Stimulated activated memory B cell treated with anti-CD40 and anti-IgM and Interleukin-4, amounts not matched to agents 10 μg/mL and 1 μg/mL and 100 μg/mL, for 72 hours (primary cell): ENCODE measurements at regions not wholly inside any gene's neighbourhood (a gene's known extent, or its start where the extent isn't known, plus 50 kb on each side); places are given as distances from the start of the nearest gene placed in this dataset.

Experiments
- ATAC-seq: fragments of 150-1000 bp; cut with Tn5 transposase; 2 replicates; pipeline ENCODE4 v1.10.0; 2021
- H3K27ac Mint-ChIP-seq: one replicate; pipeline ENCODE4 v1.8.0; 2022; ENCODE audit warnings: mild to moderate bottlenecking, mixed read lengths
- H3K27me3 Mint-ChIP-seq: one replicate; pipeline ENCODE4 v1.8.0; 2022; ENCODE audit warnings: mixed read lengths
- H3K36me3 Mint-ChIP-seq: one replicate; pipeline ENCODE4 v1.8.0; 2022; ENCODE audit warnings: mixed read lengths
- H3K4me1 Mint-ChIP-seq: one replicate; pipeline ENCODE4 v1.8.0; 2022; ENCODE audit warnings: mixed read lengths
- H3K4me3 Mint-ChIP-seq: one replicate; pipeline ENCODE4 v1.8.0; 2022; ENCODE audit warnings: mild to moderate bottlenecking, moderate library complexity, mixed read lengths
- H3K9me3 Mint-ChIP-seq: one replicate; pipeline ENCODE4 v1.8.0; 2022; ENCODE audit warnings: mixed read lengths

DNA sequence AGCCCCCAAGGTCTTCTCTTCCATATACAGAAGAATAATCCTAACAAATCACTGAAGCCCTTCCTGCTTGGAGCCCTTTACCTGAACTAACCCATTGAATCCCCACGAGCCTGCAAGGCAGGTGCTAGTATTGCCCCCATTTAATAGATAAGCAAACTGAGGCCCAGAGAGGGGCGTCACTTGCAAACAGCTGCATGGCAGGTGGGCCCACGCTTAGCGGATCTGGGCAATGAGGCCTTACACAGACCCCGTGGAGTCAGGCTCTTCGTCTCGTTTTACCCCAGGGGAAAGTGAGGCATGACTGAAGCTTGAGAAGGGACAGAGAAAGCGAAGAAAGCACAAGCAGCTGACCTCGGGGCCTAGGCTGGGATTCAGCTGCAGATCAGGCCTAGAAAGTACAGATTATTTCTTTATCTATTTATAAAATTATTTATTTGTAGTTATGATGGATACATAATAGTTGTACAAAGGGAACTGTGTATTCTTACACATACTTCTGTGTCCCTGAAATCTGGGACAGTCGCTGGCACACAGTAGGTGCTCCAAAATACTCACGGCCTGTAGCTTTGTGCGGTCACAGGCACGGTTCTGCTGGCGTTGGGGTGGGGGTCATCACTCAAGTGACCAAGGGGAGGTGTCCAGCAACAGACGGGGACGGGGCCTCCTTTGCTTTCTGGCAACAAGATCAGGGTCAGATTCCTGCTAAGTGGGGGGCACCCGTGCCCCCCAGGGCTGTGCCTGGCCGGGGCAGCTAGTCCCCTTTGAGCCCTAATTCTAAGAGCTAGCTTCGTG is 223.2 kb upstream of the GSE1 start:
- no peak overlapping the region for H3K27ac Mint-ChIP-seq
- H3K4me1 Mint-ChIP-seq, result no peaks in the 10 kb centered on the region
- no peaks in the 10 kb centered on the region for H3K36me3 Mint-ChIP-seq
- peaks cover 45% of the 10 kb centered on the region for H3K27me3 Mint-ChIP-seq
- H3K4me3 Mint-ChIP-seq, result no peak overlapping the region
- no peak for ATAC-seq
- peaks cover 10% of the 10 kb centered on the region for H3K9me3 Mint-ChIP-seq

DNA sequence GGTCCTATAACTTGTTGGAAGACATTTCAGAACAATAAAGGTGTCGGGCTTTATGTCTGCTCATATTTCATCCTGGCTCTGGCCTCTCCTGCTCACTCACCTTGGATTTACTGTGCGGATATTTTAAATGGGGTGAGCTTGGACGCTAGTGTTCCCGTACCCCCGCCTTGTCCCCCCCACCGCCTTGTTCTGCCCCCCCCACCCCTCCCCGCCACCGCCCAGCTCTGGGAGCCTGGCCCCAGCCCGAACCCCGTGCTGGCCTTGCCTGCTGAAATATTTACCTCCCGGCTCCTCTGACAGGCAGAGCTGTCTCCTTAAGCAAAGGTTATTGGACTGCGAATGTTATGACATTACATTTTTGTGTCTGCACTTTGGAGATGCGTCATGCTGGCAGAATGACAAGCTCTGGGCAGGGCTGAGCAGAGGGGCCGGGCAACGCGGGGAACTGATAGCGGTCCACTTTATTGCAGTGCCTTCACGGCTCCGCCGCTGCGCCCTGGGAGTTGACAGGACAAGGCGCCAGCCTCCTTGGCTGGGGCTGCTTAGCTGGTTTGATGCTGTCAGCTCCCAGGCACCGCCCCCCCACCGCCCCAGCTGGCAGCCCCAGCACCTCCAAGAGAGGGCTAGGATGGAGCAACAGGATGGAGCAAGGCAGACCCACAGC is 222.5 kb upstream of the GSE1 start:
- no peaks in the 10 kb centered on the region for H3K36me3 Mint-ChIP-seq
- peaks cover 10% of the 10 kb centered on the region for H3K9me3 Mint-ChIP-seq
- ATAC-seq, result no peak

DNA sequence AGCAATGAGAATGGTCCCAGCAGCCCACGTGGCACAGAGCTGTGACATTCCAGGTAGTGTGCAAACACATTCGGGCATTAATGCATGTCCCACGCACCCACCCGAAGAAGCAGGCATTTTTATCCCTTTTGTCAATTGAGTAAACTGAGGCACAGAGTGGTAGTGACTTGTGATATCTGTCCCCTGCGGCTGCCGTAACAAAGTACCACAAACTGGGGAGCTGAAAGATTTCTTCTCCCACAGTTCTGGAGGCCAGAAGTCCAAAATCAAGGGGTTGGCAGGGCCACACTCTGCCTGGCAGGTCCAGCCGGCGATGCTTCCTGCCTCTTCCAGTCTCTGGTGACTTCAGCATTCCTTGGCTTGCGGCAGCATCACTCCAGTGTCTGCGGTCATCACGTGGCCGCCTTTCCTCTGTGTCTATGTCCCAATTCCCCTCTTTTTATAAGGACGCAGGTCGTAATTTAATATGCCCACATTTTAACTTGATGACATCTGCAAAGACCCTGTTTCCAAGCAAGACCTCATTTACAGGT is 221.9 kb upstream of the GSE1 start:
- Mint-ChIP-seq H3K27ac (no peak overlapping the region), H3K9me3 (peaks cover 10% of the 10 kb centered on the region), H3K4me3 (no peak overlapping the region), H3K27me3 (peaks cover 47% of the 10 kb centered on the region), H3K4me1 (no peaks in the 10 kb centered on the region), H3K36me3 (no peaks in the 10 kb centered on the region)
- ATAC-seq, result no peak

More for the DNA sequence above, 222.5 kb upstream of the GSE1 start:
- H3K4me1 Mint-ChIP-seq, result no peaks in the 10 kb centered on the region
- no peak overlapping the region for H3K4me3 Mint-ChIP-seq
- no peak overlapping the region for H3K27ac Mint-ChIP-seq
- H3K27me3 Mint-ChIP-seq, result peaks cover 49% of the 10 kb centered on the region

DNA sequence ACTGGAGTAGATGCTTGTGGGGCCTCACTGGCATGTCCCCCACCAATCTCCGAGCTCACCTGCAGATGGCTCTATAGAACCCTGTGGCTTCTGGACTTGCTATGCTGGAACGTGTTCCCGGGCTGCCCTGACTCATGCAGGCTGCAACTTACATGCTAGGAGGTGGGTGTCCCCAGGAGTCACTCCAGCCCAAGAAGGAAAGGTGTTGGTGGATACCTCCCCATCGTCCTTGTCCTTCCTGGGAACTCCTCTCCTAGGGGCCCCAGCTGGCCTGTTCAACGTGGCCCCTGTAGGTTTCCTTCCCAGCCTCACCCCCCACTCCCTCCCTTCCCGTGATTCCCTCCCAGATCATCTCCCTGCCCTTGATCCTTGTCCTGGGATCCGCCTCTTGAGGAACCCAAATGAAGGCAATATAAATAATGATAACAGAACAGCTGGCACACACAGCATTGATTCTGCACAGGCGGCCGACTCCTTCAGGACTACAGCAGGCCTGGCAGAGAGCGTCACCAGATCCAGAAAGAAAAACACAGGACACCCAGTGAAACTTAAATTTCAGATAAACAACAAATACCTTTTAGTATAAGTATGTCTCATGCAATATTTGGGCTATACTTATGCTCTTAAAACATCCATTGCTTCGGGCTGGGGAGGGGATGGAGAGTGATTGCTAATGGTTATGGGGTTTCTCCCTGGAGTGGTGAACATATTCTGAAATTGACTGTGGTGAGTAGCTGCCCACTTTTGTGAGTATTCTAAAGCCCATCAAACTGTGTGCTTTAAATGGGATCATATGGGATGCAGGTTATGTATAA is 221.1 kb upstream of the GSE1 start:
- Mint-ChIP-seq H3K4me3 (no peak overlapping the region), H3K4me1 (no peaks in the 10 kb centered on the region), H3K27me3 (peaks cover 48% of the 10 kb centered on the region), H3K9me3 (peaks cover 10% of the 10 kb centered on the region), H3K27ac (no peak overlapping the region), H3K36me3 (no peaks in the 10 kb centered on the region)
- ATAC-seq, result no peak

DNA sequence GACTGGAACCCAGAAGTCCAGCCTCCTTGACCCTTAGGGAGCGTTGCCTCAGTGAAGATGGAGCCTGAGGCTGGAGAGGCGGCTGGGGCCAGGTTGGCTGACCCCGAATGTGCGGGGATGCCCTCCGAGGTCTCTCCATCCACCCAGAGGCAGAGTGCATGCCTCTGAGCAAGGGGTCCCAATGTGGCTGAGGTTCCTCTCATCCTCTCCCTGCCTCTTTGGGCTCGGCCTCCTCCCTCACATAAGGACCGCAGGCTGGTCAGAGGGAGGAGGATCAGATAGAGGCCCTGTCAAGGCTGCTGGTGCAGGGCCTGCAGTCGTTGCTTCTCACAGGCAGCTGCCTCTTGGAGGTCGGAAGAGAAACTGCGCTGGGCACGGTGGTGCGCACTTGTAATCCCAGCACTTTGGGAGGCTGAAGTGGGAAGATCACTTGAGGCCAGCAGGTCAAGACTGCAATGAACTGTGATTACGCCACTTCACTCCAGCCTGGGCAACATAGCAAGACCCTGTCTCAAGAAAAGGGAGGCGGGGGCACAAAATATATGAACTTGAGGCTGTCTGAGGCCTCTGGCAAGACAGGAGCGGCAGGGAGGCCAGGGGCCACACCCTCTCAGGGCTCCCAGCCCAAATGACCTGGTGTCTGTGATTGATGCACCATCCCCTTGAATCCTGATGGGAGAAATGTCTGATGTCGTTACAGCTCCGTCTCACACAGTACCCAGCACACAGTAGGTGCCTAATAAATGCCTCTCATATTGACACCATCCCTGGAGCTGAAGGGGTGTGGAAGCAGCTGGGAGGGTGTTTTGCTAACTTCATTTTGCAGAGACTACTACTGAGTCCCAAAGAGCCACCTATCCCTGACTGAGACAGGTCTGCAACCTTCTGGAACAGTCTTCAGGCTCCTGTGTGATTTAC is 220.1 kb upstream of the GSE1 start:
- peaks cover 4% of the 10 kb centered on the region for H3K9me3 Mint-ChIP-seq
- H3K27ac Mint-ChIP-seq, result no peak overlapping the region
- no peak for ATAC-seq
- no peak overlapping the region for H3K4me3 Mint-ChIP-seq
- H3K36me3 Mint-ChIP-seq, result no peaks in the 10 kb centered on the region
- H3K27me3 Mint-ChIP-seq, result peaks cover 45% of the 10 kb centered on the region
- peaks cover 3% of the 10 kb centered on the region for H3K4me1 Mint-ChIP-seq

DNA sequence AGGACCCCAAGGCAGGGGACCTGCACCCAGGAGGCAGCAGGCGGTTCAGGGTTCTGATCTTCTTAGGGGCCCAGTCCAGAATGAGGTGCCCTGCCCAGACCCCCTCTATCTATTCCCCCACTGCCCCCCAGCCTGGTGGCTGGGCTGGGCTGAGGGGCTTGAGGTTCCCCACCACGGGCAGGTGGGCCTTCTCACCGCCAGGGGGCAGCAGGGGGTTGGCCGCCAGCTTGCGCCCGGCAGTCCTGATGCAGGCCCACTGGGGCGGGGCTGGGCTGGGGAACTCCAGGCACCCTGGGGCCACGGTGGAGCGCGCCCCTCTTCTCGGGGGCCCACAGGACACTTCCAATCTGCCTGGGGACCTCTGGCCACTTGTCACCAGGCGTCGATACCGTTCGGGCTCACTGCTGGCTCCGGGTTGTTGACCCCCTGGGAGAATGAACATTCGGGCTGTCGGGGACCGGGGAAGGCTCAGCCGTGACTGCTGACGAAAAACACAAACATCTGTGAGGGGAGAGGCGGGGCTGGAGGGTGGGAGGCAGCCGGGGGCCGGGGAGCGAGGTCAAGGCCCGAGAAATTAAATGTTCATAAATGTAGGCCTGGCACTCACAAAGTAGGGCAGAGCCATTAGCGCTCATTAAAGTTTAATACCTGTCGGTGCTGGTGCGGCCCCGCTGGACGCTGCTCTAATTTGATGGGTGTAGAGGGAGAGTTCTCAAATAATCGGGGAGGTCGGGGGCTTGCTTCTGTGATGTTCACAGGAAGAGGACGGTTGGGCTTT is 219.3 kb upstream of the GSE1 start:
- peak; percentile 68 for ATAC-seq
- Mint-ChIP-seq H3K4me1 (peaks cover 6% of the 10 kb centered on the region), H3K9me3 (no peaks in the 10 kb centered on the region), H3K4me3 (no peak overlapping the region), H3K27me3 (peaks cover 39% of the 10 kb centered on the region), H3K36me3 (no peaks in the 10 kb centered on the region), H3K27ac (no peak overlapping the region)

DNA sequence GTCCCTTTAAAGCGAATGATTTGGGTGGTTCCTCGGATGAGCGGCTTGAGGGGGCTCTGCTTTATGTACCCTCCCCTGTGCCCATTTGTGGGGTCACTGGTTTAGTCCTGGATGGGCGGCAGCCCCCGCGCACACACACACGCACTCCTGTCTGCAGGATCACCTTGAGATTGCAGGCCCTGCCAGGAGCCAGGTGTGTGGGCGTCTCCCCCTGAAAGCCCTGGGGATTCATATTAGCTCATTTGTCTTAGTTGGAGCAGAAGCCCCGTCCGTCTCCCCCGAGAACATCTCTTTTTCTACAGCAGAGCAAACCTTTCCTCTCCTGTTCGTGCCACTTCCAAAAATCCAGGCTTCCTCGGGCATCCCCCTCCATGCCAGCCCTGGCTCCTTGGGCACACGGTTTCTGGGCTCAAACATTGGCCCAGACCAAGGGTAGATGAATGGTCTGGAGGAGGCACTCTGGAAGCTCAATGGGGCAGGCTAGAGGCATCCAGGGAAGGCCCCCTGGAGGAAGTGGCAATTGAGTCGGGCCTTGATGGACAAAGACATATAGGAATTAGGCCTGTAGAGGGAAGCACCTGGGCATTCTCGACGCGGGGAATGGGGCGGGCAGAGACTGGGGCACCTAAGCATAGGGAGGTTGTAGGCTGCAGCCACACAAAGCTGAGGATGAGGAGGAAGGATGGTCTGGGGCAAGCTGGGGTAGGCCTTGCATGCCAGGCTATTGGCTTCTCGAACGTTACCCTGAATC is 218.5 kb upstream of the GSE1 start:
- no peak overlapping the region for H3K4me3 Mint-ChIP-seq
- H3K36me3 Mint-ChIP-seq, result no peaks in the 10 kb centered on the region
- H3K27me3 Mint-ChIP-seq, result peaks cover 32% of the 10 kb centered on the region
- peaks cover 6% of the 10 kb centered on the region for H3K4me1 Mint-ChIP-seq
- no peak overlapping the region for H3K27ac Mint-ChIP-seq
- no peaks in the 10 kb centered on the region for H3K9me3 Mint-ChIP-seq
- no peak for ATAC-seq

DNA sequence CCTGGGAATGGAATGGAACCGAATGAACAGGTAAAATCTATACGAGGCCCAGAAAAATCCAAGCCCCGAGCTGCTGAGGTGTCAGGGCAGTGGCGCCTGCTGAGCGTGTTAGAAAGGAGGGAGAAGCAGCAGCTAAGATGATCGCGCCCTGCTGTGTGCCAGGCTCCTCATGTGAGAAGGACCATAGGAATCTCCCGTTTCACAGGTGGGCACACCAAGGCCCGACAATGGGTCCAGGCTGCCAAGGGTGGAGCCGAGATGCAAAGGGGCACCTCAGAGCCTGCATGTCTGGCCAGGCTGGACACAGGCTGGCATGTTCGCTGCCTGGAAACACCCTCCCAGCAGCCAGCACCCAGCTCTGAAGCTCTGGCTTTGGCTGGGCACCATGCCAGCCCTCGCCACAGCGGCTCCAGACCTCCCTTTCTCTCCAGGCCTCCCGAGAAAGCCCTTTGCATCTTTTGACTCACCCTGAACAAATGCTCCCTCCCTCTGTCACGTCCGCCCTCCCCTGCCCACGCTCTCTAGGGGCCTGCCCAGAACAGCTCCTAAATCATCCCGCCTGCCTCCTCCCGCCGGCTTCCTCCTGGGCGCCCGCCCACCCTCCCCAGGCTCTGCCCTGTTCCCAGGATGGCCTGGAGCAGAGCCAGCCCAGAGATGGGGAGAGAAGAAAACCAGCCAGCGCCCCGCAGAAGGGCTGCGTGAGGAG is 217.8 kb upstream of the GSE1 start:
- Mint-ChIP-seq H3K36me3 (no peaks in the 10 kb centered on the region), H3K4me3 (no peak overlapping the region), H3K9me3 (no peaks in the 10 kb centered on the region), H3K4me1 (peaks cover 6% of the 10 kb centered on the region), H3K27me3 (peaks cover 29% of the 10 kb centered on the region), H3K27ac (no peak overlapping the region)
- peak; percentile 37 for ATAC-seq

DNA sequence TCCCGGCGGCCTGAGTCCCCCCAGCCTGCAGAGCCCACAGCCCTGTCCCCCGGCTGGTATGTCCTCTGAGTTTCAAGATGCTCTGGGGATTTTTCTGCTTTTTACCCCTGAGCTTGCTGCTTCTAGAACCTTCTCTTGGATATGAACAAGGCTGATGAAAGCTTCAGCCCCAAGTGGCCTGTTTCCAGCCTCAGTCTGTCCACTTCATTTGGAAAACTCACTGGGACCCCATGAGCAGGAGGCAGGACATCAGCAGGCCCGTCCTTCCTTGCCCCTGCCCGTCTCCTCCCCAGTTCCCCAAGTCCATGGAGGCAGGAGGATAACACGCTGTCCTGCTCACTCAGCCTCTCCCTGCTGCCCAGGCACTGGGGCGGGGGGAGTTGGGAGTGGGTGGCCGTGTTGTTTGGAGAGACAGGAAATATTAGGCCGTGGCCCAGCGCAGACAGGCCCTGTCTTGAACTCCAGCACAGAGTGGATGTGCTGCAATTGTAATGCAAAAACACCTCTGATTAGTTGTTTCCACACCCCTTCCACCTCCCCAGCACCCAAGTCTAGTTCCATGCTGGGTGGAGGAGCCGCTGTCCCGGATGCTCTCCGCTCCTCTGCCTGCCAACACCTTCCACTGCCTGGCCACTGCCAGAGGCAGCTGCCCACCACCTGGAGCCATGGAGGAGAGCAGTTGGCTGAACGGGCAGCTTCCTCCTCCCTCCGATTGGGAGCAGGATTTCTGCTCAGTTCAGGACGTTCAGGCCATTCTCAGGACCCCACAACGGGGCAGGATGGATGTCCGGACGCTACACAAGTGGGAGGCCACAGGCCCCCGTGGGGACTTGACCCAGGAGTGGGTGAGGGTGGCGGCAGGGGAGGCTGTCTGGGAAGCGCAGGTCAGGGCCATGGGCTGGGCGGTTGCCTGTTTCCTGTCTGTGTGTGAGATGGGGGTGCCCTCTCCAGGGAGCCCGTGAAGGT is 216.9 kb upstream of the GSE1 start:
- H3K27ac Mint-ChIP-seq, result no peak overlapping the region
- H3K4me1 Mint-ChIP-seq, result peaks cover 6% of the 10 kb centered on the region
- no peak for ATAC-seq
- no peaks in the 10 kb centered on the region for H3K9me3 Mint-ChIP-seq
- H3K27me3 Mint-ChIP-seq, result peaks cover 29% of the 10 kb centered on the region
- H3K4me3 Mint-ChIP-seq, result no peak overlapping the region
- no peaks in the 10 kb centered on the region for H3K36me3 Mint-ChIP-seq

DNA sequence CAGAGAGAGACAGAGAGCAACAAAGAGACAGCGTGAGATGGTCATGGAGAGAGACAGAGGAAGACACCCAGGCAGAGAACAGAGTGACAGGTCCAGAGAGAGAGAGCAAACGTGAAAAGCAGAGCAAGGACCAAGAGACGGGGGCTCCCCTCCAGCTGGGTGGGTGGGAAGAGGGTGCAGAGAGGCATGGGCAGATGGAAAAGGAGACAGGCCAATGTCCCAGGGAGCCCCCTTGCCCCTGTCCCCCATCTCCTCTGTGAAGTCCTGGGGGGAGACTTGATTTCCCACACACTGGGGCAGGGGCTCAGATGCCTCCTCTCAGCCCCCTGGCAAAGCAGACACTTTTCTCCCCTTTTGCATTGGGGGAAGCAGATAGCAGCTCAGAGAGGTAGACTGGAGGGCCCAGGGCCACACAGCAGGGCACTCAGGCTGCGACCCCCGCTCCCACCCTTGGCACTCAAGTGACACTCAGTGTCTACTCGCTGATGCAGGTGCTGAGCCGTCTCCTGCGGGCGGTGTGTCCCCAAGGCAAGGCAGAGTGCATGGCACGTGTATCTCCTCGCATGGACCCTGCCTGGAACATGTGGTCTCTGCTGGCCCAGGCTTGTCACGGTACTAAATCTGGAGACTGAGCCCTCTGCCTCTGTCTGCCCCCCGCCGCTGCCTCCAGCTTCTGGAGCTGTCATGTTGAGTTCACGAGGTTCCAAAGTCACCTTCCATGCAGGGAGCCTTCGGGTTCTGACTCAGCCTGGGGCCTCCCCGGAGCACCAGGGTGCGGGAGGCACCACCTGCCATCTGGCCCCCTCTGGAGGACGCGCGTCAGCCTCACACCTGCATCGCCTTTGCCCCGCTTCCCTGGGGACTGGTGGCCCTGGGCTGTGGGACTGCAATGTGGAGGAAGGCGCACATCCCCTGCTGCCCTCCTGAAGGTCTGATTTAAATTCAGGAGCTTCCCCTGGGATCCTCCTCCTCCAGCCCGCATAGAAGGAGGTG is 215.9 kb upstream of the GSE1 start:
- peaks cover 6% of the 10 kb centered on the region for H3K4me1 Mint-ChIP-seq
- H3K36me3 Mint-ChIP-seq, result no peaks in the 10 kb centered on the region
- H3K27ac Mint-ChIP-seq, result no peak overlapping the region
- peaks cover 34% of the 10 kb centered on the region for H3K27me3 Mint-ChIP-seq
- ATAC-seq, result peak; percentile 53
- no peak overlapping the region for H3K4me3 Mint-ChIP-seq
- no peaks in the 10 kb centered on the region for H3K9me3 Mint-ChIP-seq

DNA sequence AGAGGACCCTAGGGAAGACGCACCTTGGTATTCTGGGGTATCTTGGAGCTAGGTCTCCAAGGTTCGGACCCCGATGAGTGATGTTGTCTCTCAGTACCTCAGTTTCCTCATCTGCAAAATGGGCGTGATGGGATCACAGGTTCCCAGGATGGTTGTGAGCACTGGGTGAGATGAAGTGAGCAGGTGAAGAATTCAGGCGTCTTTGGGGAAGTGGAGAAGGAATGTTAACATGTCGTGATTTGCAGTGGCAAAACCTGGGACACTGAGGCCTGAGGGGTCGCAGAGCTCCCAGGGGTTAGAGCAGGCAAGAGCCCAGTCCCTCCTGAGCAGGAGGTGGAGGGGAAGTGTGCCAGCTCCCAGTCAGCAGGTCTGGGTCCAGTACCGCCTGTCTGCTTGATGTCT is 215.1 kb upstream of the GSE1 start:
- H3K9me3 Mint-ChIP-seq, result no peaks in the 10 kb centered on the region
- H3K36me3 Mint-ChIP-seq, result no peaks in the 10 kb centered on the region
- ATAC-seq, result no peak
- peaks cover 37% of the 10 kb centered on the region for H3K27me3 Mint-ChIP-seq
- H3K4me1 Mint-ChIP-seq, result peaks cover 6% of the 10 kb centered on the region
- H3K4me3 Mint-ChIP-seq, result no peak overlapping the region
- no peak overlapping the region for H3K27ac Mint-ChIP-seq
